ENCODE measurements at regions not wholly inside any gene's neighbourhood (a gene's known extent, or its start where the extent isn't known, plus 50 kb on each side); places are given as distances from the start of the nearest gene placed in this dataset.

- TF ChIP-seq KIAA2018 (CRISPR knock-in tag; IDR thresholded peaks at IDR 0.05; ENCODE audit: borderline replicate concordance) (no peak), MYC (CRISPR knock-in tag; IDR thresholded peaks at IDR 0.05; ENCODE audit: borderline replicate concordance) (no peak), PAXIP1 (CRISPR knock-in tag; conservative IDR thresholded peaks at IDR 0.05) (no peak), TGIF2 (CRISPR knock-in tag; IDR thresholded peaks at IDR 0.05) (no peak), ZNF891 (CRISPR knock-in tag; IDR thresholded peaks at IDR 0.05) (no peak), ZNF7 (CRISPR knock-in tag; IDR thresholded peaks at IDR 0.05) (no peak), CEBPZ (IDR thresholded peaks at IDR 0.05; ENCODE audit: low read length) (no peak), TCF7L2 (IDR thresholded peaks at IDR 0.05; ENCODE audit: low read depth, low read length) (no peak)
These were observed 301.4 kb upstream of the PDGFD start (continued) for GRCh38 chr11:104465321-104465720.
